ENCODE measurements at regions not wholly inside any gene's neighbourhood (a gene's known extent, or its start where the extent isn't known, plus 50 kb on each side); places are given as distances from the start of the nearest gene placed in this dataset.

GRCh38 chr3:28738425-28738824, 389.8 kb upstream of the AZI2 start:
- DNase-seq (ENCODE audit: low read depth in 2 of 2), result no peak

DNA sequence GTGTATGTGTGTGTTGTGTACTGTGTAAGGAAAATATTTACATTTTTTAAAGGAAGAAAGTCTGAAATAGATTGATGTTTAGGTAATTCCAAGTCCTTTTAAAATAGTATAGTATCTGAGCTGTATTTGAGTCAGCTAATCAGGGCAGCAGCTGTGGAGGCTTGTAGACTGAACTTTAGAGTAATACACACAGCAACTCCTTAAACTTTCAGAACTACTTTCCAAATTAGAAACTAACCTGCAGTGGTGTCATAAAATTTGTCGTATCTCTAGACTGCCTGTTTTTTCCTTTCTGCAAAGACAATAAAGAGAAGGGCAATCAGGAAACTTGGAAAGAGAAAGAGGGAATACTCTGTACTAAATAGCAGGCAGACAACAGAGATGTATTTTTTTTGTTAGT, 391.0 kb upstream of the AZI2 start:
- DNase-seq (ENCODE audit: low read depth in 2 of 2), result no peak

- DNase-seq (ENCODE audit: low read depth in 2 of 2), result no peak
These were observed 394.6 kb upstream of the AZI2 start for GRCh38 chr3:28743271-28743670.

GRCh38 chr3:28743831-28744230, 395.2 kb upstream of the AZI2 start:
- DNase-seq (ENCODE audit: low read depth in 2 of 2), result no peak

DNA sequence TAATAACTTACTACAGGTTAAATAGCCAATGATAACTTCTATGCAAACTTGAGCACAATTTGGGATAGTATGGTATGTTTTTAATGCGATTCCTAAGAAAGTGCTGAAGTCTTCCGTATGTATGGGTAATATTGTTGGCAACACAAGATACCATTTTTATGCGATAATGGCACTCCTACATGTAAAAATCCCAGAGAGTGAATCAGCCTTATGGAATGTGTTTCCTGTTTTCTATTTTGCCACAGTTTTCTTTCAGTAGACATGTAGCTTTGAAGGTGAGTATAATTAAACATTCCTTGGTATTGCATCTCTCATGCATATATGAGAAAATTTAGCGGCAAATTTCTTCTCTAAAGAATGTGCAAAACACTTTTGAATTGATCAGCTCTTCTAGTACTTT, 396.8 kb upstream of the AZI2 start:
- no peak for DNase-seq (ENCODE audit: low read depth in 2 of 2)

DNA sequence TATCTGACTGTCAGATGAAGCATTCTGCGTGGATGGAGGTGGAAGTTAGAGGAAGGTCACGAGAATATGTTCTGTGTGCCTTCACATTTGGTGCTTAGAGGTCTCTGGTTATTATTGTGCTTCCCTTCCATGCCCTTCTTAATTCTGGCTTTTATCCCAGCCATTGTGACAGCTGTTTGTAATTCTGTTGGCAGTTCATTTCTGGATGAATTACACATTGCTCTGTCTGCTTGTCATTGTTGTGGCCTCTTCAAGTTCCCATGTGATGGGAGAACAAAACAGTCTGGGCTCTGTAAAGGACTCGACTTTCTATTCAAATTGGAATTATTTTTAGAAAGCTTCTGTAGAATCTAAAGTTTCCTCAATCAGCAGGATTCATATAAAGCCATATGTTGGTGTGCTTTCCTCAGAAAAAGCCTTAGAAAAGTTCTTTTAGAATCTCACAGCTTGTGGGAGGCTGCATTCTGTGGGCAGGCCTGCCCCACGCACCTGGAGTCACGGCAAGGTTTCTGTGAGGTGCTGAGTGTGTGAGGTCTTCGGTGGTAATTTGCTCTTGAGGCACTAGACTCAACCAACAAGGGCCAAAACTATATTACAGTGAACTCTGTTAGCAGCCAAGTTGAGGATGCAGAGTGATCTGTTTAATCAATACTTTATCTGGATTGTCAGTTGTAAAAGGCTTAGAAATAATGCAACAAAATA, 397.4 kb upstream of the AZI2 start:
- no peak for DNase-seq (ENCODE audit: low read depth in 2 of 2)

DNA sequence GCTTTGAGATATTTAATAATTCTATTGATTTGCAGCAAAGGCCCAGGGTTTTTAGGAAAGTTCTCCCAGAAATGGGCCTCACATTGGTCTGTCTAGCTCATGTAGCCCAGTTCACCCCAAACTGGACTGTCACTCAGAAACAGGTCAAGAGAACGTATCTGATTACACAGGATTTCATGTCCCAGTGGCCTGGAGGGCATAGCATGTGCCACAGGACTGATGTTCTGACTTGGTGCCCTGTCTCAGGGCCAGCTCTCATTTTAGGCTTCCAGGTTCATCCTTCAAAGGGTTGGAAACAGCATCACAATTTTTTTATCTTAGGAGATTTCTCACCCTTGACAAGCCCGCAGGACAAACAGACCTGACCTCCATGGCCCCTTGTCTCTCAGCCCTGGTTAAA, 398.4 kb upstream of the AZI2 start:
- no peak for DNase-seq (ENCODE audit: low read depth in 2 of 2)

DNA sequence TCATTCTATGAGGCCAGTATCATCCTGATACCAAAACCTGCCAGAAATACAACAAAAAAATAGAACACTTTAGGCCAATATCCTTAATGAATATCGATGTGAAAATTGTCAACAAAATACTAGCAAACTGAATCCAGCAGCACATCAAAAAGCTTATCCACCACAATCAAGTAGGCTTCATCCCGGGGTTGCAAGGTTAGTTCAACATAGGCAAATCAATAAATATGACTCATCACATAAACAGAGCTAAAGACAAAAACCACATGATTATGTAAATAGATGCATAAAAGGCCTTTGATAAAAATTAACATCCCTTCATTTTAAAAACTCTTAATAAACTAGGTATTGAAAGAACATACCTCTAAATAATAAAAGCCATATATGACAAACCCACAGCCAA, 403.2 kb upstream of the AZI2 start:
- DNase-seq (ENCODE audit: low read depth in 2 of 2), result no peak

GRCh38 chr3:28752290-28752689, 403.7 kb upstream of the AZI2 start:
- DNase-seq (ENCODE audit: low read depth in 2 of 2), result no peak

GRCh38 chr3:28756056-28756455, 407.4 kb upstream of the AZI2 start:
- no peak for DNase-seq (ENCODE audit: low read depth in 2 of 2)

DNA sequence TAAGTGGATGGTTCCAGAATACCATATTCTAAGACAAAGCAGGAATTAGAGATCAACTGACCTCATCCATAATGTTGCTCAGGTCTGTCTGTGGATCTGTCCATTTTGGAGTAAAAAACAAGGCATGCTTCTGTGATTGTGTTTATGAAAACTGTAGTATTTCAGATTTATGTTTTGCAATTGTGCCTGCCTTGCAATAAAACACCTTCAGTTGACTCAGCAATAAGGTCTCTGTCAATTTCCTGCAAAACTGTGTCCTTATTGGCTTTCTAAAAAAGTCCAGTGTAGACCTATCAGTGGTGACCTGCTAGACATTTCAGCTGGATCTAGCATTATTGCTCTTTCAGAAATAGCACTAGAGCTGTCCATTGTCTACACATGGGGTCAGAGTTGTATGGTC, 409.5 kb upstream of the AZI2 start:
- DNase-seq (ENCODE audit: low read depth in 2 of 2), result no peak

- no peak for DNase-seq (ENCODE audit: low read depth in 2 of 2)
These were observed 412.8 kb upstream of the AZI2 start for GRCh38 chr3:28761375-28761774.

DNA sequence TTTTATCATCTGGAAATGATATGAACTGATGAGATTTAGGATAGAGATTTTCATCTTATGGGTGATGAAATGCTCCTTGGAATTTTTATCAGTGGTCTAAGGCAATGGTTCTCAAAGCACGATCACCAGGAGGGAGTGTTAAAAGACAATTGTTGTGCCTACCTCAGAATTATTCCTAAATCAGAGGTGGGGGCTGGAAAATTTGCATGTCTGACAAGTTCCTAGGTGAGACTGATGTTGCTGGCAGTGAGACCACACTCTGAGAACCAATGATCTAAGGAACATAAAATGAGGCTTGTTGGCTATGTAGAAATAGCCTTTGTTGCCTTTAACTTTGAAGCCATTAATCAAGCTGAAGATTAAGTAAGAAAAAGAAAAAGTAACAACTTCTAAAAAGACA, 416.6 kb upstream of the AZI2 start:
- no peak for DNase-seq (ENCODE audit: low read depth in 2 of 2)

GRCh38 chr3:28768439-28768838, 419.8 kb upstream of the AZI2 start:
- DNase-seq (ENCODE audit: low read depth in 2 of 2), result no peak

GRCh38 chr3:28777806-28778475, 429.3 kb upstream of the AZI2 start:
- DNase-seq (ENCODE audit: low read depth in 2 of 2), result no peak

- no peak for DNase-seq (ENCODE audit: low read depth in 2 of 2)
These were observed 431.9 kb upstream of the AZI2 start for GRCh38 chr3:28780480-28780879.

DNA sequence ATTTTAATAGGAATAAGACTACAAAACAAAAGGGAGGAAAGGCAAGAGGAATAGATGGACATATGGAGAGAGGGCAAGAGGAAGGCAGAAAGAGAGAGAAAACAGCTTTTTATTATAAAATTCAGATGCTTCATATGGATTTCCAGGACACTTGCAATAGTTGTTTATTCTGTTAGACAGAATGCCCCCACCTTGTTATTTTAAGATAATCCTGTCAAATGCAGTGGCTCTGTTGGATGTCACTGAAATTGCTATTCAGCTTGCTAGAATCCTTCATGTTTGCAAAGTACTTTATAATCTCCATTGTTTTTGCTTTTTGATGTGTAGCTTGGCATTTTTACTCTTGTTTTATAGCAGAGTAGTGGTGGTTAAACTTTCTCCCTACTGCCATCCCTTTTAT, 432.4 kb upstream of the AZI2 start:
- DNase-seq (ENCODE audit: low read depth in 2 of 2), result no peak

GRCh38 chr3:28786446-28786845, 437.8 kb upstream of the AZI2 start:
- no peak for DNase-seq (ENCODE audit: low read depth in 2 of 2)

GRCh38 chr3:28788571-28788970, 439.9 kb upstream of the AZI2 start:
- no peak for DNase-seq (ENCODE audit: low read depth in 2 of 2)

GRCh38 chr3:28791713-28792255, 443.2 kb upstream of the AZI2 start:
- DNase-seq (ENCODE audit: low read depth in 2 of 2), result no peak

GRCh38 chr3:28792604-28793003, 444.0 kb upstream of the AZI2 start:
- DNase-seq (ENCODE audit: low read depth in 2 of 2), result no peak

DNA sequence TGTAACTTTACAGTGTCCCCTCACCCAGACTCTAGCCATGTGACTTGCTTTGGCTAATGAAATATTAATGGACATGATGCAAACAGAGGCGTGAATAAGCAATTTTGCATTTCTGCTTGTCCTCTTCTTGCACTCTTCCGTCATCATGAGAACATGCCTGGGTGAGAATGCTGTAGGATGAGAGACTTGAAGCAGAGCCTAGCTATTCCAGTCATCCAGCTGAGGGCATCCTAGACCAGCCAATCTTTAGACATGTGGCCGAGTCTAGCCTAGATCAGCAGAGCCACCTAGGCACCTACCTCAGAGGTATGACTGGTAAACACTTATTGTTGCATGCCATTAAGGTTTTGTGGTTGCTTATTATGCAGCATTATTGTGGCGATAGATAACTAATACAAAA, 450.5 kb upstream of the AZI2 start:
- no peak for DNase-seq (ENCODE audit: low read depth in 2 of 2)

DNA sequence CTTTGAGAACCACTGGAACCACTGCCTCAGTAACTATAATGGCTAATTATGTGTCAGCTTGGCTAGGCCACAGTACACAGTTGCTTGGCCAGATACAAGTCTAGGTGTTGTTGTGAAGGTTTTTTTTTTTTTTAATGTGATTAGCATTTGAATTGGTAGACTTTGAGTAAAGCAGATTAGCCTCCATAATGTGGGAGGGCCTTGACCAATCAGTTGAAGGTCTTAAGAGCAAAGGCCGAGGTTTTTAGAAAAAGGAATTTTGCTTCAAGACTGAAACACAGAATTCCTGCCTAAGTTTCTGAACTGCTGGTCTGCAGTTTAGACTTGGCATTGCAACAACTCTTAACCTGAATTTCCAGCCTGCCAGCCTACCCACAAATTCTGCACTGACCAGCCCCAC, 451.6 kb upstream of the AZI2 start:
- DNase-seq (ENCODE audit: low read depth in 2 of 2), result no peak

DNA sequence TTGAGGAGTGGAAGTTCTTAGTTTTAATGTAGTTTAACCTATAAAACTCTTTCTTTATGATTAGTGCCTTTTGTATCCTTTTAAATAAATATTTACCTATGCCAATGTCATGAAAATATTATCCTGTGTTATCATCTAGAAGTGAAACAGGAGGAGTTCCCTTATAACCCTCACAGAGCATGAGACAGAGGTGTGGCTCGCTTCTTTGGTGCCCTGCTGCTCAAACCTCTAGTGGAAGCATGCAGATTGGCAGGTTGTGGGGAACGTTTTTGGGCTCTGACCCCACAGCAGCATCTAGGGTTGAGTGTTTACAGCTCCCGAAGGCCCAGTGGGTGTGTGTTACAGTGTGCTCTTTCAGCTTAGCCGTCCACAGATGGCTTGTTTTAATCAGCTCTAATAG, 459.4 kb upstream of the AZI2 start:
- DNase-seq (ENCODE audit: low read depth in 2 of 2), result no peak
